HFF-Myc (cell line): ENCODE measurements at regions not wholly inside any gene's neighbourhood (a gene's known extent, or its start where the extent isn't known, plus 50 kb on each side); places are given as distances from the start of the nearest gene placed in this dataset.

Experiments
- DNase-seq: peaks from one replicate; pipeline ENCODE4 v3.0.0-alpha.2; 2011; ENCODE audit warnings: low read depth; ENCODE audit errors: extremely low read depth
- H3K4me3 ChIP-seq: replicated peaks from 2 replicates; pipeline ENCODE4 v1.5.1; 2011; ENCODE audit warnings: low read depth, mild to moderate bottlenecking, control low read depth, low read length
- TF ChIP-seq, protein P1 (sequence below): IDR thresholded peaks from 2 replicates; pipeline ENCODE4 v1.5.1; 2012; ENCODE audit warnings: mild to moderate bottlenecking, low read depth, low read length, control low read depth; ENCODE audit errors: missing control alignments

DNA sequence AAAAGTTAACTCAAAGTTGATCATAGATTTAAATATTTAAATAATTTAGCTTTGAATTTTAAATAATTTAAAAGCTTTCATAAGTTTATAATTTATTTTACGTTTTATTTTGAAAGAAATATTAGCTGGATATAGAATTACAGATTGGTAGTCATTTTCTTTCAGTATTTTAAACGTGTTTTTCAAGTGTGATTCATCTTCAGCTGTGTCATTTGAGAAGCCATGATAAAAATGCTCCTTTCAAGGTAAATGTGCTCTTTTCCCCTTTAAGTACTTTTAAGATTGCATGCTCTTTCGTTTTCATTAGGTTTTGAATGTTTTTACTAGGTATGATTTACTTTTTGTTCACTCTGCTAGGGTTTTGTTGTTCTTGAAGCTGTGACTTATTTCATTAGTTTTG is 116.8 kb upstream of the FIGN start:
- TF ChIP-seq, protein P1, sequence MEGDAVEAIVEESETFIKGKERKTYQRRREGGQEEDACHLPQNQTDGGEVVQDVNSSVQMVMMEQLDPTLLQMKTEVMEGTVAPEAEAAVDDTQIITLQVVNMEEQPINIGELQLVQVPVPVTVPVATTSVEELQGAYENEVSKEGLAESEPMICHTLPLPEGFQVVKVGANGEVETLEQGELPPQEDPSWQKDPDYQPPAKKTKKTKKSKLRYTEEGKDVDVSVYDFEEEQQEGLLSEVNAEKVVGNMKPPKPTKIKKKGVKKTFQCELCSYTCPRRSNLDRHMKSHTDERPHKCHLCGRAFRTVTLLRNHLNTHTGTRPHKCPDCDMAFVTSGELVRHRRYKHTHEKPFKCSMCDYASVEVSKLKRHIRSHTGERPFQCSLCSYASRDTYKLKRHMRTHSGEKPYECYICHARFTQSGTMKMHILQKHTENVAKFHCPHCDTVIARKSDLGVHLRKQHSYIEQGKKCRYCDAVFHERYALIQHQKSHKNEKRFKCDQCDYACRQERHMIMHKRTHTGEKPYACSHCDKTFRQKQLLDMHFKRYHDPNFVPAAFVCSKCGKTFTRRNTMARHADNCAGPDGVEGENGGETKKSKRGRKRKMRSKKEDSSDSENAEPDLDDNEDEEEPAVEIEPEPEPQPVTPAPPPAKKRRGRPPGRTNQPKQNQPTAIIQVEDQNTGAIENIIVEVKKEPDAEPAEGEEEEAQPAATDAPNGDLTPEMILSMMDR: no peak
- no peak for DNase-seq
- H3K4me3 ChIP-seq: no peak overlapping the region

DNA sequence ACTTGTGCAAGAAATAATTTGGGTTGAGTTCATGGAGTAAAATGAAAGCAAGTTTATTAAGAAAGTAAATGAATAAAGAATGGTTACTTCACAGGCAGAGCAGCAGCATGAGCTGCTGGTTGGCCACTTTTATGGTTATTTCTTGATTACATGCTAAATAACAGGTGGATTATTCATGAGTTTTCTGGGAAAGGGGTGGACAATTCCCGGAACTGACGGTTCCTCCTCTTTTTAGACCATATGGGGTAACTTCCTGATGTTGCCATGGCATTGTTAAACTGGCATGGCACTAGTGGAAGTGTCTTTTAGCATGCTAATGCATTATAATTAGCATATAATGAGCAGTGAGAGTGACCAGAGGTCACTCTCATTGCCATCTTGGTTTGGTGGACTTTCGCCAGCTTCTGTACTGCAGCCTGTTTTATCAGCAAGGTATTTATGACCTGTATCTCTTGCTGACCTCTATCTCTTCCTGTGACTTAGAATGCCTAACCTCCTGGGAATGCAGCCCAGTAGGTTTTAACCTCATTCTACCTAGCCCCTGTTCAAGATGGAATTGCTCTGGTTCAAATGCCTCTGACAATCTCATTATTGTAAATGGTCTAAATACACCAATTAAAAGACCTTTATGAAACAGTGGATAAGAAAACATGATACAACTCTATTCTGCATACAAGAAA is 114.1 kb upstream of the FIGN start:
- no peak for DNase-seq
- H3K4me3 ChIP-seq: no peak overlapping the region
- TF ChIP-seq, protein P1: no peak

GRCh38 chr2:163838890-163839289 is 103.1 kb upstream of the FIGN start:
- H3K4me3 ChIP-seq: no peak overlapping the region
- TF ChIP-seq, protein P1: no peak
- no peak for DNase-seq

DNA sequence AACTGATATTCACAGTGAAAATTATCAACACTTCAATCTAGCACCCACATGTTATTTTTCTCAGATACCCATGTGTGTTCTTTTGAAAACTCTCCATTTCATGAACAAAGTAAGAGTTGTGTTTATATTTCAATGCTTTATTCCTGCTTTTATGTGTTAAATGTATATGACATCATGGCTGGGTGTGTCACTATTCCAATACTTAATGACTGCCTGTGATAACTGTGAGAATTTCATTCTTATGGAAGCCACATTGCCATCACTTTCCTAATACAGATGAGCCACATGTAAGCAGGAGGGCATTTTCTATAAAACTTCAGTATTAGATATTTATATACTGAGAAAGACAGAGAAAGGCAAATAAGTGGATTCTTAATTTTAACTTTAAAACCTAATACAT is 100.4 kb upstream of the FIGN start:
- DNase-seq: no peak
- H3K4me3 ChIP-seq: no peak overlapping the region
- TF ChIP-seq, protein P1: no peak

DNA sequence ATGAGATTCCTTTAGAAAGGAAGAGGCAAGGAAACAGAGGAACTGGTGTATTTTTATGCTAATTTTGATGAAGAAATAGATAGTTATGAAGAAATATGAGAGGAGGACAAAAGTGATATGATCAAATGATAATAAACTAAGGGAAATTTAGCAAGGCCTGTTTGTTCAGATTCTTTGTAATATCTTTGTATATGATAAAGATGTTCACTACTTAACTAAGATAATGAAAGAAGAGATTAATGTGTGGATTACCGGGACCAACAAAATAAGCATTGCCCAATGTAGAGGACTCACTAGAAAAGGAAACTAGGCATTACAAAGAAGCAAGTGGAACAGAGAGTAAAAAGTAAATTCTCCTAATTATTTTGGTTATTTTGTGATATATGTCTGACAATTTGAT is 99.0 kb upstream of the FIGN start:
- TF ChIP-seq, protein P1: no peak
- no peak overlapping the region for H3K4me3 ChIP-seq
- DNase-seq: no peak

DNA sequence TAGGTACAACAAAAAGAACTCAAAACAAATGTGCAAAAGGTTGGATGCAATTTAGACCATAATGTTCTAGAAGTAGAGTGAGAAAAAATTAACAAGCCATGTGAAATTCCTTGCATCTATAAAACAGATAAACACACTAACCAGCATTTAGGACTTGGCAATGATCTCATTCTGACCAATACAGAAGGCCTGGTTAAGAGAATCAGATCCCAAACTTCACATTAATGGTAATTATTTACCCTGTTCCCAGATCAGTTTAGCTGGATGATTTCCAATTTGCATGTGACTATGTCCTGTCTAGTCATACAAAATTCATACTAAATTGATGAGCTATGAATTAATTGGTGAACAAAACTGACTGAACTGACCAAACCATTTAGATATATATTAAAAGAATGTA is 98.4 kb upstream of the FIGN start:
- no peak for DNase-seq
- no peak overlapping the region for H3K4me3 ChIP-seq
- TF ChIP-seq, protein P1: no peak

GRCh38 chr2:163828771-163829170 is 93.0 kb upstream of the FIGN start:
- no peak for DNase-seq
- TF ChIP-seq, protein P1: no peak
- no peak overlapping the region for H3K4me3 ChIP-seq
